ELR (cell line): ENCODE measurements at regions not wholly inside any gene's neighbourhood (a gene's known extent, or its start where the extent isn't known, plus 50 kb on each side); places are given as distances from the start of the nearest gene placed in this dataset.
A peak's percentile ranks its signal among the peaks of the same experiment; 100 is the strongest.
"Not testable (repeated sequence)": the region's sequence is repeated elsewhere in the genome, so short reads cannot be mapped to it uniquely, and the experiment has no call there.

Experiments used
- DNase-seq: peaks from one replicate; pipeline ENCODE4 v3.0.0-alpha.2; 2015; ENCODE audit warnings: low read depth

DNA sequence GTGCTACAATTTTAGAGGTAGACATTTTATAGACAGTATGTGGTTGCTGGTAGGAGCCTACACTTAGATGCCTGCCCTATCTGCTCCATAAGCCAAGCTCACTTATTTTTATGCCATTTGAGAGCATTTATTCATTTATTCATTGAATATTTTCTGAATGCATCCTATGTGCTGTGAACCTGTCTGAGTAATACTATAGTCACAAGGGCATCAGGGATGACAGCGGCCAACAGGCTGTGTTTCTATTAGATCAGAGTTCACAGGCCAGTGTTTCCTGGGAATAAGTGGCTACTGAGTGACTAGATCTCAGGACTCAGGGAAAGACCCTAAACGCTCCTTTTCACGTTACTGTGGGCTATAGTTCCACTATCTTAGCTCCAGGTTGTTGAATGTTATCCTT is 235.2 kb upstream of the MSX2 start:
- DNase-seq: peak; percentile 9

DNA sequence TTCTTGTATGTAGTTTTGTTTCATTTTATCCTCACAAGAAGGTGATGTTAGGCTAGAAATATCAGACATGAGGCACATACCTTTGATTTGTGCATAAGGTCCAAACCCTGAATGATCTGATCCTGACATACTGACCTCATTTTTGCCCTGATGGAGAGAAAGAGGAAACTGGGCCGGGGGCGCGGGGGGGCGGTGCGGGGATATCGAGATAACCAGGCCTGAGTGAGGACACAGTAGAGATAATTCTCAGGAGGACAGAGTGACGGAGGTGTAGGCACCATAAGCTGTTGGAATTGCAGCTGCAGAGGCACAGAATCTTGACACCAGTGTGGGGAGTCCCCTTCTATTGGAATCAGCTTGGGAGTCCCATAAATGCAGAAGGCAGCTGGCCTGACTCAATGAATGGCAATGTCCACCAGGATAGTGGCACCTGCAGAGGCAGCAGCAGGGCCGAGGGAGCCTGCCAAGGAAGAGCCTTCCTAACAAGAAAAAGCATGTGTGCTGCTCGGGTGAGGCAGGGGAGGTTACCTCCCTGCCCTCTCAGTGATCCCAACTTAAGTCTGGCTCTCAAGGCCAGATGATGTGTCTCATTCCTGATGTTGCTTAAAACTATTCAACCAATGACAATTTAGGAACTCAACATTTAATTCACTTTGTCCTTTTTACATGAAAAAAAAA is 234.3 kb upstream of the MSX2 start:
- no peak for DNase-seq

DNA sequence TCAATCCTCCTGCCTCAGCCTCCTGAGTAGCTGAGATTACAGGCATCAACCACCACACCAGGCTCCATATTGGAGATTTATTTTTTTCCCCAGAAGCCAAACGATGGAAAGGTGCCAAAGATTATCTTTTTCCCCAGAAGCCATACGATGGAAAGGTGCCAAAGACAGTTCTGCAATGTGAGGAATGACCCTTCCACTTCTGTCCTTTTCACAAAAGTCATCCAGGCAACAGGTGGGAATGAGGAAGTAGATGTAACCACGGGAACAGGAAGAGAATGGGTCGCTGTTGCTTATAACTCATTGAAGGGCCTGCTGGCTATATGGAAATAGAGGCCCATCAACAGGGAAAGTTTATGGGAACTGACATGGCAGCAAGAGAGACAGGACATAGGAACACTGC is 233.7 kb upstream of the MSX2 start:
- no peak for DNase-seq

DNA sequence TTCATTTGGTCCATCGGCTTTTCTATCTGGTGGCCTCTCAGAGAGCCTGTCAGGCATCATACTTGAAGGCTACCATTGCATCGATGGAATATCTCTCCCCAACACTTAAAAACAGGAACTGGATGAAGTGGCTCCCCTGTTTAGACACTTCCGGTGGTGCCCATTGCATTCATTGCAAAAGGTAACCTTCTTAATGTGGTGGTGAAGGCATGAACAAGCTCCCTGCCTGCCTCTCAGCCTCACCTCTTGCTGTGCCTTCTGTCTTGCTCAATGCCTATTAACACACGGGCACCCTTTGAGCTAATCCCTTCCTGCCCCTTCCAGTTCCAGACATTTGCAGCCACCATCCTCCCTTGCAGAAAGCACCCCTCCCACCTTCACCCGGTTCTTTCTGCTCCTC is 233.1 kb upstream of the MSX2 start:
- no peak for DNase-seq

DNA sequence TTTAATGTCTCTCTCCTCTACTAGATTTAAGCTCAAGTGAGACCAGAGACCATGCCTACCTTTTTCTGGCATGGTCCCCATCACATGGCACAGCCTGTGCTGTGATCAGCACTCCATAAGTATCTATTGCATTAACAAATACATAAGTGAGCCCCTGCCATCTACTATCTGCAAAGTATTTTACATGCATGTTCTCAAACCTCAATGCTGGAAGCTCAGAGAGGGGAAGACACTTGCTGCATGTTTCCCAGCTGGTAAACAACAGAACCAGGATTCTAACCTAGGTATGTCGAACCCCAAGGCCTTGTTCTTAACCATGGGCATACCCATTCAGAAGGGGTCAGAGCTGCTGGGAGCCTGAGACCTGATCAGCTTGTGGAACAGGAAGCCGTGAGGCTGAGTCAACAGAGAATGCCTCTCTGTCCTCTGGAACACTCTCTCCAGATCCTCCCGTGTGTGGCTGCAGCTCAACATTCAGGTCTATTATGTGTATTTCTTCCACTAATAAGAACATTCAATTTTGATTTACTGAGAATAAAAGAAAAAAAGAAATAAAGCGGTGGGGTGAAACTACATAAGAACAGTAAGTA is 232.5 kb upstream of the MSX2 start:
- no peak for DNase-seq

DNA sequence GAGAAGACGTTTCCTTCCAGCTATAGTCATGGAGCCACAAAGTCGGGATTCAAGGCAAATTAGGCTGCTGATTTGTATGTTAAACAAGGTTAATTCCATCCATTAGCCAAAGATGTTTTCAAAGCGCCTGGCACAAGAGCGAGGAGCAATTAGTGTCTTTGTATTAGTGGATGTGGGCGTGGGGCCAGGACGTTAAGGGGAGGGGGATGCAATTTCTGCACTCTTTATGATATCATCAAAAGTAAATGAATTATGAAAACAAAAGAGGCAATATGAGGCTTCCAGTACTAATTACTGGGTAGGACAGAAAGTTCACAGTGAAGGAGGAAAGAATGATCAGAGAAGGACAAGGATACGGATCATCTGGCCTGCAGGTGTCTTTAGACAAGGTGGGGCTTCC is 230.9 kb upstream of the MSX2 start:
- DNase-seq: no peak

DNA sequence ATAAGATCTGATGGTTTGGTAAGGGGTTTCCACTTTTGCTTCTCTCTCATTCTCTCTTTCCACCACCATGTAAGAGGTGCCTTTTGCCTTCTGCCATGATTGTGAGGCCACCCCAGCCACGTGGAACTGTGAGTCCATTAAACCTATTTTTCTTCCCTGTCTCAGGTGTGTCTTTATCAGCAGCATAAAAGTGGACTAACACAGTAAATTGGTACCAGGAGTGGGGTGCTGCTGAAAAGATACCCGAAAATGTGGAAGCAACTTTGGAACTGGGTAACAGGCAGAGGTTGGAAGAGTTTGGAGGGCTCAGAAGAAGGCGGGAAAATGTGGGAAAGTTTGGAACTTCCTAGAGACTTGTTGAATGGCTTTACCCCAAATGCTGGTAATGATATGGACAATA is 226.4 kb upstream of the MSX2 start:
- not testable (repeated sequence) for DNase-seq

DNA sequence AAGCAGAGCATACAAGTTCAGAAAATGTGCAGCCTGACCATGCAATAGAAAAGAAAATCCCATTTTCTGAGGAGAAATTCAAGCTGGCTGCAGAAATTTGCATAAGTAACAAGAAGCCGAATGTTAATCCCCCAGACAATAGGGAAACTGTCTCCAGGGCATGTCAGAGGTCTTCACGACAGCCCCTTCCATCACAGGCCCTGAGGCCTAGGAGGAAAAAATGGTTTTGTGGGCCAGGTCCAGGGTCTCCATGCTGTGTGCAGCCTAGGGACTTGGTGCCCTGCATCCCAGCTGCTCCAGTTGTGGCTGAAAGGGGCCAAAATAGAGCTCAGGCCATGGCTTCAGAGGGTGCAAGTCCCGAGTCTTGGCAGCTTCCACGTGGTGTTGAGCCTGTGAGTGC is 225.8 kb upstream of the MSX2 start:
- not testable (repeated sequence) for DNase-seq

DNA sequence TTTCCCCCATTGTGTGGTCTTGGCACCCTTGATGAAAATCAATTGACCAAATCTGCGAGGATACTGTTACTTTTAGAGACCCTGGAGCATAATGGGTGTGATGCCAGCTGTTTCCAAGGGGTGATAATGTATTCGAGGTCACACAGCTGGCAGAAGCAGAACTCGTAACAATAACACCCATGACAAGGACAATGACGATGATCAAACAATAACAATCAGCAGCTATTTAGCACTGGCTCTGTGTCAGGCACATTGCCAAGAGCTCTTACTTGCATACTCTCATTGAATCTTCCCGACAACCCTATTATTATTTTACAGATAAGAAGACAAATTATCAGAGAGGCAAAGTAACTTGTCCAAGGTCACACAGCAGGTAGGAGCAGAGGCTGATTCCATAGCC is 223.7 kb upstream of the MSX2 start:
- DNase-seq: no peak

DNA sequence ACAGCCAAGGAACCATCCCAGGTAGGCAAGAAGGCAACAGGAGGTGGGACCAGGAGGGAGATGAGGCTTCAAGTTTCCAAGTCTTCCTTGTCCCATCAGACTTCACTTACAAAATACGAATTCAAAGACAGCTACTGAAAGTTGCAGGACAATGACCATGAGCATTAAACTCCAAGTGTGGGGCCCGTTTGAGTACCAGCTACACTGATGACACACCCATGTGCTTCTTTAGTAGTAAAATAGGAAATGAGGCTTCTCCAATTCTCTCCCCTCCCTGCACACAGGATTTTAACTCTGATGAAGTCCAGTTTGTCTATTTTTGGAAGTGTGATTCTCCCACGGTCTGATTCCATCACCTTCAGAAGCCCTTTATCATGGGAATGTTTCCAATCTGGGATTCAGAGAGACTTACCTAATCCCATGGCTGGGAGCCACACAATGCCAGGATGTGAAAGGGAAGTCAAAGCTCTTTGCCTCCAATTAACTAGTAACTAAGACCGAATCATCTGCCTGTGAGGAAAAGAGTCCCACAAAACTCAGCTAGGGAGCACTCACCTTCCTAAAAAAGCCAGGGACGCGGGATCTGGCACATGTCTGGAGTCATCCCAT is 222.8 kb upstream of the MSX2 start:
- DNase-seq: peak; percentile 29

DNA sequence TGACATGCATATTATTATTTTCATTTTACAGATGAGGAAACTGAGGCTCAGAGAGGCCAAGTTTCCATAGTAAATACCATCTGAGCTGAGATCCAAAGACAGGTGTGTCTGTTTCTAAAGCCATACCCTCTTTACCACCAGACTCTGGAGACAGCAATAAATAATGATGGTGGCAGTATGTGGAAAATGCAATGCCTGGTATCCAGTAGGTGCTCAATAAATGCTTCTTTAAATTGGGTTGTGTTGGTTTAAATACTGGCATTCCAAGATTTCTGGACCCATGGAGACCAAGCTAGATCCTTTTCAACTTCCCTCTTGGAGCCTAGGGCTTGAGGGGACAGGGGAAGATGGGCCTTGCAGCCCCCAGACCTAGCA is 221.3 kb upstream of the MSX2 start:
- no peak for DNase-seq

DNA sequence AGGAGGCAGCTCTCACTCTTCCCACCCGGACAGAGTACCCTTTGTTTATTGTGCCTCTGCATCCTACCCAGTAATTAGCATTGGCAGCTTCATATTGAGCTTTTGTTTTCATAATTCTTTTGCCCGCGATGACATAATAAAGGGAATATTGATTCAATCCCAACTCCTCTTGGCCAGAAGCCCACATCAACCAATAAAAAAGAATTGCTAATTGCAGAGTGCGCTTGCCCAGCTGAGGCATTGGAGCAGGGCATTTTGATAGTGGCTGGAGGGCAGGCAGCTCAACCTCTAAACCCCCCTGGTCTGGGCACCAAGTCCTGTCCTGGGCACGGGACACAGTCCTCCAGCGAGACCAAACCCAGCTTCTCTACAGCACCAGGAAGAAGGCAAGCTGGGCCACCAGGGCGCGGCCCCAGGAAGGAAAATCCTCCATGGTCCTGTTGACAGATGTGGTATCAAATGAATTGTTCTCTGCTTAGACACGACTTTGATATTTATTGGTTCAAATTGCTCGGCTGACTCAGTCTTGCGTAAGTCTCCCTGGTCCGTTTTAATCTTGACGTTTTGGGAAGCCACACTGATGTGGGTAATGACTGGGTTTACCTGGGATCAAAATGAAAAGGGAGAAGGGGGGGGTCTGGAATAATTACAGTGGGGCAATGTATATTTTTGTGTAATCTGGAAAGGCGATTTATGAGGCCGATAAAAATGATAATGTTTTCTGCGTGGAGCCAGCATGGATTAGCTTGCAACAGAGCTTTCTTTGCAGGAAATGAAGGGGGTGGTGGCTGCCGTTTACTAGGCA is 220.7 kb upstream of the MSX2 start:
- DNase-seq: peak; percentile 78

DNA sequence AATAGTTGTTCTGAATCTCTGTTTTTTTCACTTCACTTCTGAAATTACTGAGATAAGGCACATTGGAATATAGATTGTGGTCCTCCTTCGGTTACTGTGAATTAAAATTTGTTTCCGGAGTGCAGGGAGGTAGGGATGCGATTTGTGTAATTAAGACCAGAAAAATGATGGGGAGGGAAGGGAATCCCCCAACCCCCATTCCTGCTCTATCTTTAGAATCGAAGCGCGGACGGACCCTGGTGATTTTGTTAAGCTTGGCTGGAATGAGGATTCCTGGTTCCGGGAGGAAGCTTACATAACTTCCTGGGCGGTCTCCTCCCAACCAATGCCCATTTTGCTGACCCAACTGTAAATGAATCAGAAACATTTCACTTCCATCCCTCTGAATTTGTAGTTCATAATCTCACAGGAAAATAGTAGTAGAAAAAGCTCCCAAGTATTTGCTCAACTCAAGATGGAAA is 220.1 kb upstream of the MSX2 start:
- DNase-seq: no peak

DNA sequence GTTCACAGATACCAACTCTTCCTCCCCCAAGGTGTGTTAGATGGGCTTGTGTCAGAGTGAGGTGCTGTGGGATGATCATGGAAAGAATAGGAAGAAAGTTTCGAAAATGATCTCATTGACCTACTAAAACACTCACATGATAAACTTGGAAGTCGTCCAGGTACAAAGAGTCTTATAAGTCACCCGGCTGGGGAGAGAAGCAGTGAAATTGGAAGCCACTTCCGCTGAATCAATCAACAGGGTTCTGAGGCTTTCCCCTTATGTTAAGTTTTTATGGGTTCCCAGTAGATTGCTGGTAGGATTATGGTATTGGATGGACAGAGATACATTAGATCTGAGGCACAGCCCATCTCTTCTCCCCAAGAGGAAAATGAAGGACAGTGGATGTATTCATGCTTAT is 218.8 kb upstream of the MSX2 start:
- peak; percentile 60 for DNase-seq

DNA sequence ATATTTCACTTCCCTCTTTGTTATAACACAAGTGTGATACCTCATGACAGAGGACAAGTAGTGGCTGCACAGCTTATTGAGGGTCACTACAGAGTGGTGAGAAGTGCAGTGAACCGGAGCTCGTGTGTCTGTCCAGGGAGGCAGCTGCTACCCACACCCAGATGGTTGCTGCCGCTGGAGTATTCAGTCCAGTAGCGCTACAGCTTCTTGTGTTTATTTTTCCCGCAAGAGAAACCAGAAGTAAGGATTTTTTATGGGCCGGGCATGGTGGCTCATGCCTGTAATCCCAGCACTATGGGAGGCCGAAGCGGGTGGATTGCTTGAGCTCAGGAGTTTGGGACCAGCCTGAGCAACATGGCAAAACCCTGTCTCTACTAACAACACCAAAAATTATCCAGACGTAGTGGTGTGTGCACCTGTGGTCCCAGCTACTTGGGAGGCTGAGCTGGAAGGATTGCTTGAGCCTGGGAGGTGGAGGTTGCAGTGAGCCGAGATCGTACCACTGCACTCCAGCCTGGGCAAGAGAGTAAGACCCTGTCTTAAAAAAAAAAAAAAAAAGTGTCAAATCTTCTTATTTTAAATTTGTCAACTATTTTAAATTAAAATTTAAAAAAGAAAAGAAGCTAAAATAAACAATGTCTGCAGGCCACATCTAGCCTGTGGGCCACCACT is 213.5 kb upstream of the MSX2 start:
- not testable (repeated sequence) for DNase-seq

DNA sequence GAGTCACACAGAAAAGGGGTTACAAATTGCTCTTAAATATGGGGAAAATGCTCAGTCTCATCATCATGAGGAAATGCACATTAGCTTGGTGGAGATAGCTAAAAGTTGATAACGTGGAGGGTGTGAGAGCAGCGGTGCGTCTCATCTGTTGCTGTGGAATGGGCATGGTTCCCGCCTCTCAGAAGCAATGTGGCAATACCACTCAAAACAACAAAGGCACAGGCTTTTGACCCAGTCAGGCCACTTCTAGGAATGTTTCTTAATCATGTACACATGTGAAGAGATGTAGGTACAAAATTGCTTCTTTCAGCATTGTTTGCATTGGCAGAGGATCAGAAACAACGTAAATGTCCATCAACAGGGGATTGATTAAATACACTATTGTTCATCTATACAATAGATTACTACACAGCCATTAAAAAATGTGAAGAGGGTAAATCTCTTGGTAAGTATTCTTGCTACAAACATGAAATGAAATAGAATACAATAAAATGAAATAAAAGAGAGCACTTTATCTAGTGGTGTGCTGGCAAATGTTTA is 212.6 kb upstream of the MSX2 start:
- no peak for DNase-seq

DNA sequence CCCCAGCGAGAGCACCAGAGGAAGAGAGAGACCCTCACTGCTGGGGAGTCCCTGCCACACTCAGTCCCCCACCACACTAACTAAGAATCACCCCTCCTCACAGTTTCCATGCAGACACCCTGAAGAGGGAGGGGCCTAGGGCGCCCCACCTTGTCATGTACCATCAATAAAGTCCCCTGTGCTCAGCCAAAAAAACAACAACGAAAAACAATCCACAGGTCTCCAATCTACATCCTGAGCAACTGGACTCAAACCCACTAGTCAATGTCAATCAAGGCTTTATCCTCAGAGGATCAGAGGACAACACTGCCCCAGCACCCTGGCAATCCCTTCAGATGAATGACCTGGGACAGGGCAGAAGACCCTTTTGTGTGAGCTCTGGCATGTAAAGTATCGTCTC is 210.1 kb upstream of the MSX2 start:
- DNase-seq: no peak

DNA sequence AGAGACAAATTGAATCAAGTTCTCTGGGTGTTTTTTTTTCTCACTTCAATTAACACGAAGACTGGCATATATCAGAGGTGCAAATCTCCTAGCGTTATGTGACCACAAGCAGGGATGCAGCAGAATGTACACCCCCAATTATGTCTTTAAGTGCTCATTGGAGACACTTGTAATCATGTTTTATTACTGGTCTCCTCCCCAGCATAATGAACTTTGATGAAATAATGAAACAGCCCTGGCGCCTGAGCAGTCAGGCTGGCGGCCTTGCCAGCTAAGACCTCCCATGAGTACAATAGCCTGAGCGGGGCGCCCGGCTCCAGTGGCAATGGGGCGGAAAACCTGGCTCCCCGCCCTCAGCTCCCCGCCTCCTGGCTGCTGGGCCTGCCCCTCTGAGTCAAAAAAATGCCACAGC is 209.4 kb upstream of the MSX2 start:
- DNase-seq: no peak

DNA sequence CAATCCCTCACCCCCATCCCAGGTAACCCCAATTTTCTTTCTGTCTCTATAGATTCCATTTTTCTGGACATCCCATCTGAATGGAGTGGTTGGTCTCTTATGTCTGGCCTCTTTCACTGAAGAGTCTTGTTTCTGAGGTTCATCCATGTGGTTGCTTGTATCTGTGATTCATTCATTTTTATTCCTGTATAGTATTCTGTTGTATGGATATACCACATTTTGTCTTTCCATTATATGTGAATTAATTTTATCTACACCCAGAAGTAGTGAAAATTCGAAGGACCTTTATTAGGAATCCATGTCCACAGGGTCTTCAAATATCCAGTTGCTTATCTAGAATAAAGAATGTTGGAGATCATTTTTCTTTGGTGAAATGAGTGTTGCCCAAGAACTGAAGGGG is 207.6 kb upstream of the MSX2 start:
- DNase-seq: no peak

DNA sequence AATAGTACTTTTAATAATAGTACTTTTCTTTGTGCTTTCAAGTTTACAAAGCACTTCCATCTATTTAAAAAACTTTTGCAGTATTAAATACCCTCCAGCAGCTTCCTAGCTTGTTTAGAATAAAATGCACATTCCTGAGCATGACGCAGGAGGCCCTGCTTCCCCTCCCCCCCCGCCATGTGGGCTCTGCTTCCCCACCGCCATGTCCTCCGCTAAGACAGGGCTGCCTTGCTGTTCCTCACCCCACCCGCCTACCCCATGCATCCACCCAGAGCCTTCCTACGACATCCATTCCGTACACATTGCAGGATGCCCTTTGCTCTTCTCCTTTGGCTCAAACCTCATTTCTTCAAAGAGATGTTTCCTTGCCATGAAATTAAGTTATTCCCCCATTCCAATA is 205.9 kb upstream of the MSX2 start:
- DNase-seq: no peak

DNA sequence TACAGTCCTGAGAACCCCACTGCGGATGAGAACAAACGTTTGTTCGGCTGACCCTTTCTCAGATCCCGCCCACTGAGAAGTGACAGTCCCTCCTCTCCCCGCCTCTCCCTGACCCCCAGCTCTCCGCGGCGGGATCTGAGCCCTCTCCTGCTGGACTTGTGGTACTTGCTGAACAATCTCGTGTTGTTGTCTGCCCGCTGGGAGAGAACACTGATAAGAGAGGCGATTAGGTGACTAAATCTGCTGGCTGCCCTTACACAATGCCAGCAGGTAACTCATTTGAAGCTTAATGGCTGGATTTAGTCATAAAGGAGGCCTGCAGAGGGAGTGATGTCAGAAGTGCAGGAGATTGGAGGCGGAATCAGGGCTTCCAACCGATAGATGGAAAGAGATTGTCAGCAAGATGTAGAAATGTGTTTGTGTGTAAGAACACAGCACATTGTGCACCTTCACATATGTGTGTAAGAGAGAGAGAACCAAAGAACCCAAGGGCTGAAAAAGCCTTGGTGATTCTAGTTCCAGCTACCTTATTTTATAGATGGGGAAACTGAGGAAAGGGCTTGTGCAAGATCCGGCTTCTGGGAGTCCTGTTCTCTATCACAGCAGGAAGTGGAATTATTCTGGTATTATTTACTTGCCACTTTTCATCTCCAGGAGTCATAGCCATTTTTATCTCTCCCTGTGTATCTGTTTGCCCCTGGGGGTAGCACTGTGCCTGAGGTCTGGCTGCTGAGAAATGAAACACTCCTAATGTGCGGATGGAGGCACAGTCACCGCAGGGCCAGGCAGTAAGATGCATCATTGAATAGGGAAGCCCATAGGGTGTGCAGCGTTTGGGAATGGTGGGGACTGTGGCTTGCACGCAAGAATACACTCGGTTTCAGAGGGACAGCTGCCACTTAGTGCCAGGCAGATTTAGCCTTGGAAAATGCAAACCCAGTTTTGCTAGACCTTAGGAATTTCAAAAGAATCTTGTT is 203.7 kb upstream of the MSX2 start:
- no peak for DNase-seq
